ENCODE measurements at regions not wholly inside any gene's neighbourhood (a gene's known extent, or its start where the extent isn't known, plus 50 kb on each side); places are given as distances from the start of the nearest gene placed in this dataset.
"Not testable (repeated sequence)": the region's sequence is repeated elsewhere in the genome, so short reads cannot be mapped to it uniquely, and the experiment has no call there.

DNA sequence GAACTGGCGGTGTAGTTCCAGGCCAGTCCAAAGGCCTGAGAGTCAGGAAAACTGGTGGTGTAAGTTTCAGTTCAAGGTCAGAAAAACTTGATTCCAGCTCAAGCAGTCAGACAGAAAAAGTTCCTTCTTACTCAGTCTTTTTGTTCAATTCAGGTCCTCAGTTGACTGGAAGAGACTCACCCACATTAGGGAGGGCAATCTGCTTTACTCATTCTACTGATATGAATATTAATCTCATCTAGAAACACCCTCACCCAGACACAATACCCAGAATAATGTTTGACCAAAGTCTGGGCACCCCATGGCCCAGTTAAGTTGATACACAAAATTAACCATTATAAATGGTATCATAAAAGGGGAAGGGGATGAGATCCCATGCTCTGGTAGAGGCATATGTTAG, 50.1 kb upstream of the LTA4H start:
- no peak for DNase-seq

DNA sequence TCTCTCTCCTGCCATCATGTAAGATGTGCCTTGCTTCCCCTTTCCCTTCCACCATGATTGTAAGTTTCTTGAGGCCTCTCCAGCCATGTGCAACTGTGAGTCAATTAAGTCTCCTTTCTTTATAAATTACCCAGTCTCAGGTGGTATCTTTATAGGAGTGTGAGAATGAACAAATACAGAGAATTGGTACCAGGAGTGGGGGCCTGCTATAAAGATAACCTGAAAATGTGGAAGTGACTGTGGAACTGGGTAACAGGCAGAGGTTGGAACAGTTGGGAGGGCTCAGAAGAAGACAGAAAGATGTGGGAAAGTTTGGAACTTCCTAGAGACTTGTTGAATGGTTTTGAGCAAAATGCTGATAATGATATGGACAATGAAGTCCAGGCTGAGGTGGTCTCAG, 50.8 kb upstream of the LTA4H start:
- not testable (repeated sequence) for DNase-seq

DNA sequence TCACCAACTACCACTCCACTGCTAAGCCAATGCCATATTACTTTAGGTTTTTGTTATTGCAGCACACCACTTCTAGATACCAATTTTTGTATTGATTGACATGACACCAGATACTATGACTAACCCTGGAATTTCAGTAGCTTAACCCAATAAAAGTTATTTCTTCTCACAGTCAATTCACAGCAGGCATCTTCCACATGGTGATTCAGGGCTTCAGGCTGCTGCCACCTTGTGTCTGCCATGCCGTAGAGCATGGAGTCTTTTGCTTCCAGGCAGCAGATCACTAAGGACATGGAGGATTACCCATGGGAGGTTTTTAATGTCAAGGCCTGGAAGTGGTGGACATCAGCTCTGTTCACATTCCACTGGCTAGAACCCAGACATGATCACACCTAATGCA, 56.4 kb upstream of the LTA4H start:
- no peak for DNase-seq

DNA sequence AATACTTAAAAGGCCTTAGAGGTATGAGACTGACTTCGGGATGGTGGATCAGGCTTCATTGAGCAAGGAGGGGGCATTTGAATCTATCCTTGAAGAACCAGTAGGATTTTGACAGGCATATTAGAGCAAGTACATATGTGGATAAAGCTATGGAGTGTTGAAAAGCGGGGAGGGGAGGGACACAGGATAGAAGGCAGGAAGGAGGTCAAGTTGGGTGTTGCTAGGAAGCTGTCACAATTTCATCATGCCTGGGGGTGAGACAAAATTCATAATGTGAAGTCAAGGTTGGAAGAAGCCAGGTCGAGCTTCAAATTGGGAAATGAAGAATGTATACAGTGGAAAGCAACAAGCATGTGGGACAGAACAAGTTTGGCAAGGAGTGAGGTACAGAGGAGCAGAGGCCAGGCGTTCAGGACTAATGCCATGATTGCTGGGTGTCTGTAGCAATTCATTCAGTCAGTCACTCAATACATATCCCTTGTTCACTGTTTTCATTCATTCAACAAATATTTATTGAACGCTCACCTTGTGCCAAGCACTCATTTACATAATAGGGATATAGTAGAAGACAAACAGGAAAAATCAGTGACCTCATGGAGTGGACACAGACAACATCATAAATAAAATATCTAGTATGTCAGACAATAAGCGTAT, 58.3 kb upstream of the LTA4H start:
- DNase-seq: no peak

DNA sequence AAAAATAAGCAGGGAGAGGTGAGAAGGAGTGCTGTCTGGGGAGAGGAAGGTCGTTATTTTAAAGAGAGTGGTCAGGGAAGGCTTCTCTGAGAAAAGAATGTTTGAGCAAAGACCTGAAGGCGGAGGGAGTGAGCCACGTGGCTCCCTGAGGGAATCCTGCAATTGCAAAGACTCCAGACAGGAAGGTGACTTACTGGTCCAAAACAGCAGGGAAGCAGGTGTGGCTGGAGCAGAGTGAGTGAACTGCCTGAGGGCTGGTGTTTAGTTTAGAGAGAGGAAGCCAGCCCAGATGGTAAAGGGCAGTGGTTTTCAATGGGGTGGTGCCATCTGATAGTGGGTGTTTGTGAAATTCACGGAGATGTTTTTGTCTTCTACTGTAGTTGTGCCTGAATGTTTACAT, 58.8 kb upstream of the LTA4H start:
- DNase-seq: no peak

DNA sequence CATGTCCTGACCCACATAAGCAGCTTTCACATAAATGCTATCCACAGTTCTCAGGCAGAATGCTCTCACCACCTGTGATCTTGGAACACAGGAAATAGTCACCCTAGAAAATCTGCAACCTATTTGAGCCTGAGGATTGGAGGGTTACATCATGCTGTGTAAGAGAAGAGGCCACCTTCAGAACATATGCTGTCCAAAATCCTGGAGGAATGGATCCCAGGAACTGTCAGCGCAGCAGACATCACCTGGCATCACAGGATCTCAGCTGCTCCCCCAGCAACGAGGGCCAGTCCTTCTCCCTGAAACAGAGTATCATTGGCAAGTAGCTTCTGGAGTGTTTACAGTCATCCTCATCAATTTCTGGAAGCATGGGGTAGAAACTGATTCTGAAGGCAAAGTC, 63.2 kb upstream of the LTA4H start:
- no peak for DNase-seq

DNA sequence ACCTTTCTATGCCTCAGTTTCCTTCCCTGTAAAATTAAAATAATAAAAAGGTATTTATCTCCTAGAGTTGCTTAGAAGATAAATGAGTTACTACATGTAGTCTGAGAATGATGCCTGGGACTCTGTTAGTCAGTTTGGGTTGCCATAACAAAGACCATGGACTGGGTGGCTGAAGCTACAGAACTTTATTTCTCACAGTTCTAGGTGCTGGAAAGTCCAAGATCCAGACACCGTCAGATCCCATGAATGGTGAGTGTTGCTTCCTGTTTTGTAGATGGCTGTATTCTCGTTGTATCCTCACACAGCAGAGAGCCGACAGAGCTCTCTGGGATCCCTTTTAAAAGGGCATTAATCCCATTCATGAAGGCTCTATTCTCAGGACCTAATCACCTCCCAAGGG, 64.0 kb upstream of the LTA4H start:
- no peak for DNase-seq

DNA sequence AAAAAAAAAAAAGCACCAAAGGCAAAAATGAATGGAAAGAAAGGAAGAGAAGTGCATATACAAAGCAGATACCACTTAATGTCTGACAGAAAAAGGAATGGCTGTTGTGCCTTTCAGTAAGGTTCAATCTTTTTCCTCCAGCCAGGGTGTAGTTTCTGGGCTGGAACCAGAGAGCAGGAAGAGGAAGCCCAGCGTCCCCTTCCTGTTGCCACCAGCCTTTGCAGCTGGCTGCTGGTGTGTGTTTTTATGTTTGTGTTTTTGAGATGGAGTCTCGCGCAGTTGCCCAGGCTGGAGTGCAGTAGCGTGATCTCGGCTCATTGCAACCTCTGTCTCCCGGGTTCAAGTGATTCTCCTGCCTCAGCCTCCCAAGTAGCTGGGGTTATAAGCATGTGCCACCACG, 64.6 kb upstream of the LTA4H start:
- no peak for DNase-seq

DNA sequence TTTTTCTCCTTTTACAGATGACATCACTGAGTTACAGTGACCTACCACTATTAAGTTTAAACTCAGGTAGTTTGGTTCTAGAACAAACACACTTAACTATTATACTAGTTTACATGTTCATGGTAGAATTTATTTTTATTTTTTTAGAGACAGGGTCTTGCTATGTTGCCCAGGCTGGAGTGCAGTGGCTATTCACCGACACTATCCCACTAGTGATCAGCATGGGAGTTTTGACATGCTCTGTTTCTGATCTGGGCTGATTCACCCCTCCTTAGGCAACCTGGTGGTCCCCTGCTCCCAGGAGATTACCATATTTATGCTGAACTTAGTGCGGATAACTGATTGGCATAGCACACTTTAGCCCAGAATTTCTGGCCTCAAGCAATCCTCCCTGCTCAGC, 66.4 kb upstream of the LTA4H start:
- no peak for DNase-seq

DNA sequence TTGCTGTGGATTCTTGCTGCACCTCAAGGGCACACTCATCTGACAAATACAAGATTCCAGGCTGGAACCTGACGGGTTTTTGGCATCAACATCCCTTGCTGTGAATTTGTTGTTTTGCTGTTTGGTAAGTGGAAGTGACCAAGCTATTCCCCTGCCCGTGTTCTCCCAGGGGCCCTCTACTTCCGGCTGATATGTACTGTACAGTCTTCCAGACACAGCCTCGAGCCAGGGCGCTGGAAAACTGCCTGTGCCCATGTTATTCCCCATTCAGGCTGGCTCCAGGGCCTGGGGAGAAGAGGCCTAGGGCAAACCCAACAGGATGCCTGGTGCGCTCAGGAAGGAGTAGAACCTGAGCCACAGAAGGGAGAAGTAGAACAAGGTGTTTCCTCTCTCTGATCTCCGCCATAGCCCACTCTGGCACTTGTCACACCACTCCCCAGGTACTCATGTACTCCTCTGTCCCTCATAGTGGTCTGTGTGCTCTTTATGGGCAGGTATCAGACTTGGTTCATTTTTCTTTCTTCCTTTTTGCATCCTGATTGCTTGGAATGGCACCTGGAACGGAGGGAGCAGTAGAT, 67.8 kb upstream of the LTA4H start:
- no peak for DNase-seq

DNA sequence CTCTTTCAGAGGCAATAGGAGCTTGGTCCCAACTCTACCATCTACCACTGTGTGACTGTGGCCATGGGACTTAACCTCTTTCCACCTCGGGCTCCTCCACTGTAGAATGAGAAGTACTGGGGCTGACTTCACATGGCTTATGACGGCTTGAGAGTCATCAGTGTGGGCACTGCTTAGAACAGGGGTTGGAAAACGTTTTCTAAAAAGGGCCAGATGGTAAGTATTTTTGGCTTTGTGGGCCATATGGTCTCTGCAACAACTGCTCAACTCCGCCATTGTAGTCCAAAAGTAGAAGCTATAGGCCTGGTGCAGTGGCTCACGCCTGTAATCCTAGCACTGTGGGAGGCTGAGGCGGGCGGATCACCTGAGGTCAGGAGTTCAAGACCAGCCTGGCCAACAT, 69.2 kb upstream of the LTA4H start:
- DNase-seq: no peak

DNA sequence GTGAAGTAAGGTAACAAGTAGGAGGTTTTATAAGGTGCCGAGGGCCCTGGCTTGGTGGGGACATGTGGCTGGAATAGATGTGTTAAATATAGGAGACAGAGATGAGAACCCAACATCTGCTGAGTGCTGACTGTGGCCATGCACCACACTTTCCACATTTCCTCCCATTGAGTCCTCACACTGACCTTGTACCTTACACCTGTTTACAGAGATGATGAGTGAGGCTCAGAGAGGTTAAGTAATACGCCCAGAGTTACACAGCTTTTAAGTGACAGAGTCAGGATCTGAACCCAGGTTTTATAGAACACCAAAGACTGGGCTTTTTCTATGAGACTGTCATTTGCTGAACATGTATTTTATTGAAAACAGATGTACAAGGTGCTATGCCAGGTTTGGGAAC, 70.8 kb upstream of the LTA4H start:
- no peak for DNase-seq

DNA sequence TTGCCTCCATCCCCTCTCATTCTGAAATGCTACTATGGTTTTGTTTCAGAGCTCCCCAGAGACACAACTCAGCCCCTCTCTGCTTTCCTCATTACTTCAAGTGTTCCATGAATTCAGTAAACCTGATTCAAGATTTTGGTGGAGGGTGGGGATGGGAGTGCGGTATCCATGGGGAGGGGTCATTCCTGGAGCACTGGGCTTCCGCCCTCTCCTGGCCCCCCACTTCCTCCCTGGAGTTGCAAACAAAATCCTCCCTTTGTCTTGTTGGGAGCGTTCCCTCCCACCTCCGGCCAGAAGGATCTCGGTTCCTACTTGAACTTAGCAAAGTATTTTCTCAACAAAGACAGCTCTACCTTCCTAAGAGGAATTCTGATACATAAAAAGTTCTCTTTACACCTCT, 71.8 kb upstream of the LTA4H start:
- DNase-seq: no peak

DNA sequence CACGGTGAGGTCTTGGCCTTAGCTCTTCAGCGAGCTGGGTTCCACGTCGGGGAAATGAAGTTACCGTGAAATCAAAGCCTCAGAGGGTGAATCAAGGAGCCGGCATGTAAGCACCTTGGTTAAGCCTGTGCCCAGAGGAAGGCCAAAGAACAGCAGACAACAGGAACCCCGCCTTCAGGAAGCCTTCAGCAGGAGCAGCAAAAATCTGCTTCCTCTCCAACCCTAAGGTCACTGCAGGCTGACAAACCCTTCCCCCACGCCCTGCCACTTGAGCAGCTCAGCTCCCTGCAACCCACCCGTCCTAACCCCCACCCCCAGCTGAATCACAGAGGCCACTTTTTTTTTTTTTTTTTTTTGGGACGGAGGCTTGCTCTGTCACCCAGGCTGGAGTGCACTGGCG, 72.9 kb upstream of the LTA4H start:
- DNase-seq: peak; percentile 14

DNA sequence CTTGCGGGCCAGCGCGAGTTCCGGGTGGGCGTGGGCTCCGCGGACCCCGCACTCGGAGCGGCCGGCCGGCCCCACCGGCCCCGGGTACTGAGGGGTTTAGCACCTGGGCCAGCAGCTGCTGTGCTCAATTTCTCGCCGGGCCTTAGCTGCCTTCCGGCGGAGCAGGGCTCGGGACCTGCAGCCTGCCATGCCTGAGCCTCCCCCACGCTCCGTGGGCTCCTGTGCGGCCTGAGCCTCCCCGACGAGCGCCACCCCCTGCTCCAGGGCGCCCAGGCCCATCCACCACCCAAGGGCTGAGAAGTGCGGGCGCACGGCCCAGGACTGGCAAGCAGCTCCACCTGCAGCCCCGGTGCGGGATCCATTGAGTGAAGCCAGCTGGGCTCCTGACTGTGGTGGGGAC, 73.6 kb upstream of the LTA4H start:
- not testable (repeated sequence) for DNase-seq

DNA sequence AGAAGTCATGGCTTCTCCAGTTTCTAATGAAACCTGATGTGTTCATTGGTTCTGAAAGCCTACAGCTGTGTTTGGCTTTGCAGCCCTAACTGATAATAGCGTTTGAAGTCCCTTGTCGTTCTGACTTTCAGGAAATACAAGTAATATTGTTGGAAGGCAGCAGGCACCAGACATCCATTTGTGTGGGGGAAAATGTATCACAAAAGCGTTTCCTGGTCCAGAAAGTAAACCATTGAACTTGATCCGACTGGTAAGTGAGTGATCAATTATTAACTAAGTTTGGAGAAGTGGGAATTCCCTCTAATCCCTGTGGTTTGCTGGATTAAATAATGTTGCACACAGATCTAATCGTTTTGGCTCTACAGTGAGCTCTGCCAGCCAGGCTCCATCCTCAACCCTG, 77.3 kb upstream of the LTA4H start:
- DNase-seq: no peak

DNA sequence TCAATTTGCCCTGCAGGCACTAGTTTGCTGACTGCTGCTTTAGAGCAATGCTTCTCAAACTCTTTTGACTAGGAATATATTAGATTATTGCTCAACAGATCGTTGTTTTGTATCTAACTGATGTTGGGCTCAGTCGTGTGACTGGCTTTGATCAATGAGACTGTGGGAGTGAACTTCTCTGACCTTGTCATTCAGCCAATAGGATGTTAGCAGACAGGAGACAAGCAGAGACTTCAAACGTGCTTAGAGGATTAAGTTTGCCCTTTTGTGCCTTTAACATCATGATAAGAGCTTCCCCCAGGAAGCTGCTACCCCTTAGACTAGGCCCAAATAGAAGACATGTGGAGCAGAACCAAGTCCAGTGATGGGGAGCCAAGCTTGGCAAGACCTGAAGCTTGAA, 76.7 kb upstream of the ELK3 start:
- DNase-seq: no peak

DNA sequence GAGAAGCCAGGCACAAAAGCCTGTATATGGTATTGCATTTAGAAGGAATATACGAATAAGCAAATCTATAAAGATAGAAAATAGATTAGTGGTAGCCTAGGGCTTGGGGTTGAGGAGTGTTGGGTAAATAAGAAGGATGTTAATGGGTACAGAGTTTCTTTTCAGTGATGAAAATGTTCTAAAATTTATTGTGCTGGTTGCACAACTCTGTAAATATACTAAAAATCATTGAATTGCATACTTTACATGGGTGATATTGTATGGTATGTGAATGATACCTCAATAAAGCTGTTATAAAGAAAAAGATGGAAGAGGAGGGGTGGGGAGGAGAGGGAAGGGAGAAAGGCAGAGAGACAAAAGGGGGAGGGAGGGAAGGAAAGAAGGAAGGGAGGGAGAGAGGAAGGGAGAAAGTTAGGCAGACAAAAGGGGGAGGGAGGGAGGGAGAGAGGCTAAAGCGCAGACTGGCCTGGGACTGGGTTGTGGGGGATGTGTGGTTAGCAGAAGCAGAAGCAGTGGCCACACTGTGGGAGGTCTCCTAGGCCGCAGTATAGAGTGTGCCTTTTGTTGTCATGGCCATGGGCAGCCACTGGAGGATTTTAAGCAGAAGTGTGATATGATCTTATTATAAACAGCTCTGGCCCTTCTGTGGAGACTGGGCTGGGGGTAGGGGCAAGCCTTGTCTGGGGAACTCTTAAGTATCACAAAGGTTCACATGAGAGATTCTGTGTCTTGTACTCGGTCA, 73.6 kb upstream of the ELK3 start:
- DNase-seq: no peak

DNA sequence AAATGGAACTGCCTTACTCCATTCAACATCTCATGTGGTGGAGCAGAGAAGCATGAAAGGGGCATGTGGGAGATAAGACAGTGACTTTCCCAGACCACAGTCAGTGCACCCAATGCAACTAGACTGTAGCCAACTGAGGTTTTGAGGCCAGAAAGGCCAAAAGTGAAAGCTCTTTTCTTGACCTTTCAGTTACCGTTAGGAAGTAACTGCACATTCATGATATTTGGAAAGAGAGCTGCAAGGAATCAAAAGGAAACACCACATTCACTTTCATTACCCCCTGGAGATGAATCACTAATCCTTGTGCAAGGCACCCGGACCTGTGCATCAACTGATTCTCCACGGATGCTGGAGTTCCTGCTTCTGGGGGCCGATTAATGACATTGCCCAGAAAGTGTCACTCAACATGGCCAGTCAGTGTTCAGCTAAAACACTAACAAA, 72.9 kb upstream of the ELK3 start:
- DNase-seq: no peak

DNA sequence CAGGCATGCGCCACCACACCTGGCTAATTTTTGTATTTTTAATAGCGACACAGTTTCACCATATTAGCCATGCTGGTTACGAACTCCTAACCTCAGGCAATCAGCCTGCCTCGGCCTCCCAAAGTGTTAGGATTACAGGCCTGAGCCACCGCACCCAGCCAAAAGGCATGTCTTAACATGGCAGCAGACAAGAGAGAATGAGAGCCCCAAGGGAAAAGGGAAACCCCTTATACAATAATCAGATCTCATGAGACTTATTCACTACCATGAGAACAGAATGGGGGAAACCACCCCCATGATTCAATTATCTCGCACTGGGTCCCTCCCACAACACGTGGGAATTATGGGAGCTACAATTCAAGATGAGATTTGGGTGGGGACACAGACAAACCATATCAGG, 65.9 kb upstream of the ELK3 start:
- not testable (repeated sequence) for DNase-seq

DNA sequence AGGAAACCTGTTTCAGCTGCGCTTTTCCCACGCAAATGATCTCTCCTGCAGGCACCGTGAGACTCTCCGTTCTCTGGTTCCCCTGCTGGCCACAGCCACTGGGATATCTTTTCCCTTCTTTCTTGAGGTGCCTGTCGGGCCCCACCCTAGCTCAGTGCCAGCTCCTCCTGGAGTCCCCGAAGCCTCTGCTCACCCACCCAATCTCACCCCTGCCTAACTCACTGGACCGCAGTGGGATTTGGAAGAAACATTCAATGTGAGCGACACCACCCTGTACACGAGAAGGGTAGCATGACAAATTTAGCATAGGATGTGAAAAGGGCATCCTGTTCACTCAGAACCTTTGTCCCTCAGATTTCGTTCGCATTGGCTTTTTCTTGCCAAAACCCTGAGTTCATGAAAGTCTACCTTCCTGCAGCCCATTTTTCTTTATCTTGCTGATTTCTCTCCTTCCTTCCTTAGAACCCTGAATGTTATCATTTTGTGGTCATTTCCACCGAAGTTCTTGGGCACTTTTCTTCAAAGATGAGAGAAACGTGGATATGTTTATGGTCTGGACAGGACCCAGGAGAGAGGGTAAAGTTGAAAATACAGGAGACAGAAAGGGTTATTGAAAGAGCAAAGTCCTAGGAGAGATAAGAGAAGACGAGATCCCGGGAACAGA, 63.6 kb upstream of the ELK3 start:
- no peak for DNase-seq

DNA sequence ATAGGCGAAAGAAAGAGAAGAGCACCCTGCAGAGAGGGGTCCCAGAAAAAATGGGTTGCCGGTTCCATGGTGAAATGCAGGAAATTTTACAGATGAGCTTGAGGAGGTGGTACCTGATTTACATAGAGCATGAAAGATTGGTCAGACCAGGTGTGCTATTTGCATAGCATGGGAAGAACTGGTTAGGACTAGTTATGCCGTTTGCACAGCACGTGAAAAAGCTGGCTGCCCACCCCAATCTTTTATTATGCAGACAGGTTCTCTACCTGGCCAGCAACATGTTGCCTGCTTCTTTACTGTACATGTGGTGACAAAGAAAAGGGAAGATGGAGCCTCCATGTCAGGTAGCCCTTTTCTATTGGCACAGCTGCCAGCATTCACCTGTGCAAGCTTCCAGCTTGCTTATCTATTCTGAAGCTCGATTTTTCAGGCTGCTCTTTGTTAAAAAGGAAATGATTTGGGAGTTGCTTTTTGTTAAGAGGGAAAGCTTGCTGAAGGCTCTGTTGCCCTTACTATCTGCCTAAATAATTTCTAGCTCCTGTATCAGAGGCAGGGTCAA, 62.9 kb upstream of the ELK3 start:
- no peak for DNase-seq

DNA sequence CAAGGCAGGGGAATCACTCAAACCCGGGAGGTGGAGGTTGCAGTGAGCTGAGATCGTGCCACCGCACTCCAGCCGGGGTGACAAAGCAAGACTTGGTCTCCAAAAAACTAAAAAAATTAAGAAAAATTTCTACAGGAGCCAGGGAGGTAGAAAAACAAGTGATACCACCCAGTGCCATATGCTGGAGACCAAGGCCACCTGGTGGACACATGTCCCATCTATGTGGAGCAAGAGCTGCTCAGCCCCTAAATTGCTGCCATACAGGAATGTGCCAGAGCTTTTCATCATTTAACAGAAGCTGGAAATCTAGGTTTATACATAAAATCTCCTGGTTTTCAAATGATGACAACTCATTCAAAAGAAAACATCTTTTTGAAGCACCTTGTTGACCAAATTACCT, 61.4 kb upstream of the ELK3 start:
- DNase-seq: no peak

DNA sequence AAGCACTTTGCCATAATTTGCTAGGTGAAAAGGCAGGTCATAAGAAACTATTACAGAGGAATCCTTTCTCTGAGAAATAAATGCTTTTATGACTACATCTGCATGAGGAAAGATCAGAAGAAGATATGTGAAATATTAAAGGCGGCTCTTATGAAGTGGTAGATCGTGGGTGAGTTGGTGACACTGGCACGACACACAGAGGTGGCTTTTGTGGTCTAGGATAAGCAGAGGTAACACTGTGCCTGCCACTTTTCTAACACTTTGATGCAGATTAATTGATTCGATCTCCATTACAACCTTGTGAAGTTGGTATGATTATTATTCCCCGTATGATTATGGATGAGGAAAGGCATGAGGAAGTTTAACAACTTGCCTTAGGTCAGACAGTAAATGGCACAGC, 60.0 kb upstream of the ELK3 start:
- DNase-seq: no peak

All from activated T-cell treated with anti-CD3 and anti-CD28 coated beads for 4 hours (primary cell).